ENCODE measurements at regions not wholly inside any gene's neighbourhood (a gene's known extent, or its start where the extent isn't known, plus 50 kb on each side); places are given as distances from the start of the nearest gene placed in this dataset.

- H2BK120ac ChIP-seq (replicated peaks; ENCODE audit: low read depth, low read length), result no peak overlapping the region
- POLR2A ChIA-PET (ENCODE audit: partially characterized antibody), result no interaction called here
- 91% methylated on average over 8 of the region's 9 CpGs; no CpG with 5 or more reads in 1 of the 2 experiments for WGBS, 2 experiments (ENCODE audit: extremely low coverage in 1 of 2, insufficient coverage in 1 of 2, insufficient read length in 1 of 2, insufficient replicate concordance in 2 of 2, low coverage in 1 of 2, low lambda C conversion rate in 2 of 2, missing lambda C conversion rate in 1 of 2)
- no peaks in the 10 kb centered on the region for H3K23me2 ChIP-seq (ENCODE audit: low read depth, low read length)
- H3K36me3 ChIP-seq (ENCODE audit: control insufficient read depth in 2 of 4, insufficient read depth in 4 of 4, low read length in 3 of 4), result no peaks in the 10 kb centered on the region
- no peak overlapping the region for H2BK20ac ChIP-seq (ENCODE audit: low read length)
- no peaks in the 10 kb centered on the region for H3K79me1 ChIP-seq (ENCODE audit: low read depth, low read length)
- no peaks in the 10 kb centered on the region for H3K79me2 ChIP-seq (ENCODE audit: control insufficient read depth in 1 of 2, insufficient read depth in 2 of 2, low read length in 2 of 2)
- H2AFZ ChIP-seq (ENCODE audit: low read length), result no peak overlapping the region
- H3K18ac ChIP-seq (ENCODE audit: extremely low read depth, low read length), result no peak overlapping the region
- no peak overlapping the region for H2BK12ac ChIP-seq (ENCODE audit: low read depth, low read length)
- FAIRE-seq (no peak), DNase-seq (ENCODE audit: low read depth in 1 of 2, low spot score in 2 of 2) (no peak)
- no peak overlapping the region for H3K27ac ChIP-seq (ENCODE audit: low read depth, low read length)
- H3K4ac ChIP-seq (replicated peaks; ENCODE audit: insufficient read length, low read depth, low read length), result no peak overlapping the region
- no peak overlapping the region for H4K5ac ChIP-seq (ENCODE audit: insufficient read length, low read depth, low read length)
- H2BK5ac ChIP-seq (ENCODE audit: low read depth, low read length), result no peak overlapping the region
- H3K14ac ChIP-seq (ENCODE audit: insufficient read length), result no peak overlapping the region
- no peak overlapping the region for H3K4me2 ChIP-seq (ENCODE audit: insufficient read depth in 1 of 2, low read depth in 2 of 2, low read length in 2 of 2)
- H2BK15ac ChIP-seq (ENCODE audit: low read length), result 0 out of 2 replicates have a peak overlapping the region, but pooled peaks have one; percentile 9
- no peak overlapping the region for H4K8ac ChIP-seq (ENCODE audit: extremely low read depth, insufficient read depth, low read length)
- no peak overlapping the region for H3K4me3 ChIP-seq (ENCODE audit: extremely low read depth in 1 of 4, insufficient read depth in 2 of 4, low read depth in 3 of 4, low read length in 4 of 4)
- no peak overlapping the region for H3K9ac ChIP-seq (replicated peaks in 1 of 4; ENCODE audit: extremely low read depth in 1 of 4, low read depth in 3 of 4, low read length in 3 of 4)
- no peaks in the 10 kb centered on the region; a peak in 1 of 7 replicates for H3K27me3 ChIP-seq (replicated peaks in 1 of 4; ENCODE audit: control insufficient read depth in 3 of 4, extremely low read depth in 1 of 4, insufficient read depth in 3 of 4, low read length in 3 of 4)
- H3K9me3 ChIP-seq (ENCODE audit: insufficient read depth in 2 of 2, low read depth in 1 of 2, low read length in 1 of 2), result peaks cover 3 to 7% of the 10 kb centered on the region in 2 experiments; a peak in 1 of 4 replicates
- H3K4me1 ChIP-seq (replicated peaks in 1 of 4; ENCODE audit: control insufficient read depth in 3 of 4, insufficient read depth in 4 of 4, low read length in 3 of 4), result peaks cover 0 to 3% (median 0%) of the 10 kb centered on the region in 4 experiments; a peak in 2 of 7 replicates
- H4K91ac ChIP-seq (replicated peaks; ENCODE audit: insufficient read length, low read length), result no peak overlapping the region
- no peak overlapping the region for H3K23ac ChIP-seq (ENCODE audit: insufficient read length)
- no peaks in the 10 kb centered on the region for H4K20me1 ChIP-seq (replicated peaks in 1 of 2; ENCODE audit: control insufficient read depth in 1 of 2, insufficient read depth in 2 of 2, low read length in 2 of 2)
- CTCF ChIA-PET (ENCODE audit: partially characterized antibody), result interaction anchor here (0.6 to 6.0 kb wide), 4 partner anchors 14 to 280 kb away, joined by 3 to 42 read pairs (median 6); no protein-coding TSS in a partner anchor
- no peak overlapping the region for H3K56ac ChIP-seq (replicated peaks; ENCODE audit: insufficient read length, low read depth, low read length)
- no peak overlapping the region for H2AK5ac ChIP-seq (ENCODE audit: low read depth, low read length)
- TF ChIP-seq, protein P1, sequence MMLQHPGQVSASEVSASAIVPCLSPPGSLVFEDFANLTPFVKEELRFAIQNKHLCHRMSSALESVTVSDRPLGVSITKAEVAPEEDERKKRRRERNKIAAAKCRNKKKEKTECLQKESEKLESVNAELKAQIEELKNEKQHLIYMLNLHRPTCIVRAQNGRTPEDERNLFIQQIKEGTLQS (IDR thresholded peaks at IDR 0.05; ENCODE audit: insufficient read depth, low read depth, low read length), result no peak
- TF ChIP-seq E2F6 (IDR thresholded peaks at IDR 0.05) (no peak), PHF8 (conservative IDR thresholded peaks at IDR 0.05; ENCODE audit: low read depth, low read length) (no peak), POU5F1 (IDR thresholded peaks at IDR 0.05; ENCODE audit: low read depth, low read length) (no peak), RBBP5 (IDR thresholded peaks at IDR 0.05; ENCODE audit: borderline replicate concordance, low read depth, low read length) (no peak), HDAC6 (IDR thresholded peaks at IDR 0.05; ENCODE audit: low read depth, low read length) (no peak), ASH2L (IDR thresholded peaks at IDR 0.05; ENCODE audit: low read length) (no peak), HDAC2 (IDR thresholded peaks at IDR 0.05; ENCODE audit: borderline replicate concordance in 1 of 2, low read depth in 2 of 2, low read length in 2 of 2) (no peak), SRF (IDR thresholded peaks at IDR 0.05; ENCODE audit: low read depth, low read length) (no peak), FOSL1 (IDR thresholded peaks at IDR 0.05; ENCODE audit: insufficient read depth, low read depth, low read length) (no peak), NANOG (IDR thresholded peaks at IDR 0.05; ENCODE audit: insufficient read depth, low read depth, low read length, poor library complexity, severe bottlenecking) (no peak), BRCA1 (IDR thresholded peaks at IDR 0.05; ENCODE audit: low read depth, low read length) (no peak)
Measured at GRCh38 chr17:77755410-77755963, 203.0 kb upstream of the TNRC6C start.
